PC-3 (cell line): ENCODE measurements at regions not wholly inside any gene's neighbourhood (a gene's known extent, or its start where the extent isn't known, plus 50 kb on each side); places are given as distances from the start of the nearest gene placed in this dataset.

Experiments
- ATAC-seq: fragments of 200-7000 bp; cut with Tn5 transposase; 2 replicates; pipeline ENCODE4 v1.9.1; 2020; ENCODE audit warnings: mild to moderate bottlenecking, moderate library complexity
- BruUV-seq: library from RNA; stranded (reverse); fragments of 400-500 nt; replicated peaks from 2 replicates; lab custom pipeline; 2021; lab: Mats Ljungman, UMichigan
- CTCF ChIA-PET: fragments of 300-600 bp; sonication (Branson Sonifier 250); formaldehyde crosslinking; loops from one replicate; lab custom pipeline; 2022; ENCODE audit warnings: antibody characterized with exemption; lab: Charles Lee
- POLR2A ChIA-PET: fragments of 300-600 bp; sonication (Branson Sonifier 250); formaldehyde crosslinking; loops from one replicate; lab custom pipeline; 2022; ENCODE audit warnings: antibody characterized with exemption; ENCODE audit not compliant: unreplicated experiment; lab: Charles Lee
- DNase-seq: peaks from one replicate; pipeline ENCODE4 v3.0.0-alpha.2; 2015
- H2AFZ ChIP-seq: fragments of 300-600 bp; sonication (generic); 2 replicates; pipeline ENCODE4 v1.6.0; 2016; ENCODE audit warnings: antibody characterized with exemption, low read length
- H3F3A ChIP-seq: fragments of 300-600 bp; sonication (generic); one replicate; pipeline ENCODE4 v1.6.0; 2017; ENCODE audit warnings: antibody characterized with exemption, low read length, control low read depth, mild to moderate bottlenecking; ENCODE audit not compliant: unreplicated experiment
- H3K27ac ChIP-seq: fragments of 300-600 bp; sonication (generic); 2 replicates; pipeline ENCODE4 v1.5.1; 2016; ENCODE audit warnings: mild to moderate bottlenecking, low read length
- H3K27me3 ChIP-seq: fragments of 300-600 bp; sonication (generic); 2 replicates; pipeline ENCODE4 v1.6.1; 2016; ENCODE audit warnings: low read length, mixed read lengths
- H3K36me3 ChIP-seq: fragments of 300-600 bp; sonication (generic); 2 replicates; pipeline ENCODE4 v1.6.1; 2016; ENCODE audit warnings: low read depth, mixed run types, low read length, mixed read lengths
- H3K4me1 ChIP-seq: fragments of 300-600 bp; sonication (generic); 2 replicates; pipeline ENCODE4 v1.5.1; 2016; ENCODE audit warnings: low read length; ENCODE audit not compliant: insufficient read depth
- H3K4me2 ChIP-seq: fragments of 300-600 bp; sonication (generic); 2 replicates; pipeline ENCODE4 v1.6.0; 2016; ENCODE audit warnings: low read length
- H3K4me3 ChIP-seq: fragments of 300-600 bp; sonication (generic); 2 replicates; pipeline ENCODE4 v1.5.1; 2016; ENCODE audit warnings: mild to moderate bottlenecking, low read length, mixed read lengths
- H3K79me2 ChIP-seq: fragments of 300-600 bp; sonication (generic); 2 replicates; pipeline ENCODE4 v1.6.1; 2017; ENCODE audit warnings: low read length, mixed read lengths
- H3K9ac ChIP-seq: fragments of 300-600 bp; sonication (generic); 2 replicates; pipeline ENCODE4 v1.6.0; 2016; ENCODE audit warnings: mild to moderate bottlenecking, low read length
- H3K9me2 ChIP-seq: fragments of 300-600 bp; sonication (generic); replicated peaks from 2 replicates; pipeline ENCODE4 v1.6.1; 2016; ENCODE audit warnings: mixed run types, low read length, mixed read lengths
- H3K9me3 ChIP-seq: fragments of 300-600 bp; sonication (generic); 2 replicates; pipeline ENCODE4 v1.6.1; 2016; ENCODE audit warnings: low read length, mixed read lengths
- H4K20me1 ChIP-seq: fragments of 300-600 bp; sonication (generic); 2 replicates; pipeline ENCODE4 v1.6.1; 2016; ENCODE audit warnings: low read length, mixed read lengths
- CTCF ChIP-seq: fragments of 300-600 bp; sonication (generic); conservative IDR thresholded peaks from 2 replicates; pipeline ENCODE4 v1.5.1; 2017; ENCODE audit warnings: antibody characterized with exemption, low read depth, mild to moderate bottlenecking, low read length
- EZH2 ChIP-seq: fragments of 300-600 bp; sonication (generic); IDR thresholded peaks from one replicate; pipeline ENCODE4 v1.6.1; 2017; ENCODE audit warnings: antibody characterized with exemption, mild to moderate bottlenecking, low read length; ENCODE audit not compliant: unreplicated experiment
- EZH2phosphoT487 ChIP-seq: fragments of 300-600 bp; sonication (generic); IDR thresholded peaks from 2 replicates; pipeline ENCODE4 v1.6.1; 2018; ENCODE audit warnings: mild to moderate bottlenecking, antibody characterized with exemption, low read length, borderline replicate concordance
- intact Hi-C: fragments of 100-400 bp; cut with micrococcal nuclease; formaldehyde crosslinking; loops from 2 replicates; pipeline ENCODE4 v1.9.0; 2023

DNA sequence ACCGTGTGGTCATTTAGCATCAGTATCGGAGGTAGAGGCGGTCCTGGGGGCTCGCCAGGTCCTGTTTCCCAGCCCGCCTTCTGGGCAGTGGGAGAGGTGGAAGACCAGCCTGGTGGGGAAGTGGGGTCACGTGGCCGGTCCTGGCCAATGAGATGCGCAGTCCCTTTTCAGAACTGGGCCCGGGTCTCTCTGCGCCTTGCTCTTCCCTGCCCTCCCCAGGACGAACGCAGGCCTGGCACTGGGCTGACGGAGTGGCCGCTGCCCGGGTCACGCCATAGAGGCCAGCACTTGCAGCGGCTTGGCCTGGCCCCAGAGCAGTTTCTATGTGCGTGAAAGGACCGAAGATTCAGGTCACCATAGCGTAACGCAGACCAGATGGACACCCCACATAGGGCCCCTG is 97.6 kb downstream of the OLFM1 start:
- H3K79me2 ChIP-seq, result no peaks in the 10 kb centered on the region
- H4K20me1 ChIP-seq, result no peaks in the 10 kb centered on the region
- H2AFZ ChIP-seq, result no peak overlapping the region
- POLR2A ChIA-PET, result no interaction called here
- no peaks in the 10 kb centered on the region for H3K4me1 ChIP-seq
- no peaks in the 10 kb centered on the region for H3K36me3 ChIP-seq
- CTCF ChIA-PET, result no interaction called here
- 0 out of 2 replicates have a peak, but pooled peaks cover 18% of the 10 kb centered on the region for H3K27me3 ChIP-seq
- no peak overlapping the region for H3K9ac ChIP-seq
- DNase-seq, result no peak
- intact Hi-C loops, result no loop called here
- no peak overlapping the region for H3K4me3 ChIP-seq
- no peaks in the 10 kb centered on the region for H3F3A ChIP-seq
- no peak overlapping the region for H3K27ac ChIP-seq
- no peak for TF ChIP-seq CTCF
- no peaks in the 10 kb centered on the region for H3K9me3 ChIP-seq
- BruUV-seq, result no TSS peak
- H3K9me2 ChIP-seq, result no peaks in the 10 kb centered on the region
- H3K4me2 ChIP-seq, result no peak overlapping the region
- ATAC-seq, result no peak

- ChIA-PET CTCF (no interaction called here), POLR2A (no interaction called here)
- H3K9me2 ChIP-seq, result no peaks in the 10 kb centered on the region
- no TSS peak for BruUV-seq
- ATAC-seq (no peak), DNase-seq (no peak)
- intact Hi-C loops, result no loop called here
- H3K36me3 ChIP-seq, result no peaks in the 10 kb centered on the region
- no peak overlapping the region for H3K4me3 ChIP-seq
- no peak overlapping the region for H2AFZ ChIP-seq
- H3K79me2 ChIP-seq, result no peaks in the 10 kb centered on the region
- H3K27ac ChIP-seq, result no peak overlapping the region
- H4K20me1 ChIP-seq, result no peaks in the 10 kb centered on the region
- H3K27me3 ChIP-seq, result 0 out of 2 replicates have a peak, but pooled peaks cover 18% of the 10 kb centered on the region
- H3F3A ChIP-seq, result no peaks in the 10 kb centered on the region
- no peaks in the 10 kb centered on the region for H3K9me3 ChIP-seq
- no peak for TF ChIP-seq CTCF
- H3K4me1 ChIP-seq, result no peaks in the 10 kb centered on the region
- H3K4me2 ChIP-seq, result no peak overlapping the region
- H3K9ac ChIP-seq, result no peak overlapping the region
These were observed 99.0 kb downstream of the OLFM1 start for GRCh38 chr9:135186248-135187164.

GRCh38 chr9:135187365-135187764 is 99.9 kb downstream of the OLFM1 start:
- CTCF ChIA-PET, result no interaction called here
- BruUV-seq, result no TSS peak
- Histone ChIP-seq H3K27ac (no peak overlapping the region), H4K20me1 (no peaks in the 10 kb centered on the region), H2AFZ (no peak overlapping the region), H3K36me3 (no peaks in the 10 kb centered on the region), H3K4me1 (no peaks in the 10 kb centered on the region), H3F3A (no peaks in the 10 kb centered on the region), H3K4me3 (no peak overlapping the region), H3K79me2 (no peaks in the 10 kb centered on the region), H3K9me3 (no peaks in the 10 kb centered on the region), H3K27me3 (0 out of 2 replicates have a peak, but pooled peaks cover 18% of the 10 kb centered on the region), H3K4me2 (no peak overlapping the region), H3K9ac (no peak overlapping the region), H3K9me2 (no peaks in the 10 kb centered on the region)
- no peak for ATAC-seq
- POLR2A ChIA-PET, result no interaction called here
- intact Hi-C loops, result no loop called here
- TF ChIP-seq CTCF (no peak), EZH2phosphoT487 (no peak), EZH2 (no peak)
- no peak for DNase-seq
